IMR-90 (cell line): ENCODE measurements at regions not wholly inside any gene's neighbourhood (a gene's known extent, or its start where the extent isn't known, plus 50 kb on each side); places are given as distances from the start of the nearest gene placed in this dataset.

Experiments
- CTCF ChIP-seq: conservative IDR thresholded peaks from 2 replicates; pipeline ENCODE4 v1.5.1; 2012; ENCODE audit warnings: mild to moderate bottlenecking, low read depth, low read length, improper control_type of control experiment
- MXI1 ChIP-seq: IDR thresholded peaks from 2 replicates; pipeline ENCODE4 v1.6.1; 2012; ENCODE audit warnings: low read depth, mild to moderate bottlenecking, low read length, moderate library complexity, borderline replicate concordance
- POLR2A ChIP-seq: IDR thresholded peaks from 2 replicates; pipeline ENCODE4 v1.6.1; 2012; ENCODE audit warnings: mild to moderate bottlenecking, low read depth, low read length

- no peak for TF ChIP-seq POLR2A
- no peak for TF ChIP-seq MXI1
- no peak for TF ChIP-seq CTCF
Observed at GRCh38 chr18:72419914-72420313, 124.2 kb downstream of the CBLN2 start.
